HG03196 (cell line): ENCODE measurements at regions not wholly inside any gene's neighbourhood (a gene's known extent, or its start where the extent isn't known, plus 50 kb on each side); places are given as distances from the start of the nearest gene placed in this dataset.

Source experiments
- ATAC-seq: cut with Tn5 transposase; IDR thresholded peaks from one replicate; pipeline ENCODE4 v1.9.1; 2021; ENCODE audit not compliant: unreplicated experiment

- no peak for ATAC-seq
These were observed 204.8 kb upstream of the KLF4 start for GRCh38 chr9:107694390-107694789.

- ATAC-seq, result no peak
These were observed 204.2 kb upstream of the KLF4 start for GRCh38 chr9:107693625-107694326.

- no peak for ATAC-seq
These were observed 202.1 kb upstream of the KLF4 start for GRCh38 chr9:107691664-107692063.

- no peak for ATAC-seq
These were observed 200.5 kb upstream of the KLF4 start for GRCh38 chr9:107690021-107690420.

- ATAC-seq, result no peak
These were observed 199.2 kb upstream of the KLF4 start for GRCh38 chr9:107688728-107689127.

- ATAC-seq, result no peak
These were observed 196.3 kb upstream of the KLF4 start for GRCh38 chr9:107685901-107686300.

- no peak for ATAC-seq
These were observed 195.8 kb upstream of the KLF4 start for GRCh38 chr9:107685376-107685775.

- ATAC-seq, result no peak
These were observed 194.7 kb upstream of the KLF4 start for GRCh38 chr9:107684224-107684623.

GRCh38 chr9:107683566-107683965 is 194.0 kb upstream of the KLF4 start:
- no peak for ATAC-seq

GRCh38 chr9:107681988-107682387 is 192.4 kb upstream of the KLF4 start:
- no peak for ATAC-seq

- no peak for ATAC-seq
These were observed 186.0 kb upstream of the KLF4 start for GRCh38 chr9:107675351-107676259.

GRCh38 chr9:107674721-107675277 is 185.2 kb upstream of the KLF4 start:
- ATAC-seq, result no peak

- ATAC-seq, result no peak
These were observed 184.5 kb upstream of the KLF4 start for GRCh38 chr9:107673861-107674720.

- ATAC-seq, result no peak
These were observed 182.0 kb upstream of the KLF4 start for GRCh38 chr9:107671588-107671987.

GRCh38 chr9:107669422-107669821 is 179.9 kb upstream of the KLF4 start:
- ATAC-seq, result no peak

- ATAC-seq, result no peak
These were observed 177.9 kb upstream of the KLF4 start for GRCh38 chr9:107667231-107668070.

- no peak for ATAC-seq
These were observed 175.5 kb upstream of the KLF4 start for GRCh38 chr9:107665057-107665456.

- ATAC-seq, result no peak
These were observed 171.4 kb upstream of the KLF4 start for GRCh38 chr9:107660976-107661375.

GRCh38 chr9:107653263-107653821 is 163.8 kb upstream of the KLF4 start:
- no peak for ATAC-seq

GRCh38 chr9:107650995-107651394 is 161.4 kb upstream of the KLF4 start:
- no peak for ATAC-seq
